NCI-H226 (cell line): ENCODE measurements at regions not wholly inside any gene's neighbourhood (a gene's known extent, or its start where the extent isn't known, plus 50 kb on each side); places are given as distances from the start of the nearest gene placed in this dataset.

Source experiments
- DNase-seq: peaks from one replicate; pipeline ENCODE4 v3.0.0-alpha.2; 2015

DNA sequence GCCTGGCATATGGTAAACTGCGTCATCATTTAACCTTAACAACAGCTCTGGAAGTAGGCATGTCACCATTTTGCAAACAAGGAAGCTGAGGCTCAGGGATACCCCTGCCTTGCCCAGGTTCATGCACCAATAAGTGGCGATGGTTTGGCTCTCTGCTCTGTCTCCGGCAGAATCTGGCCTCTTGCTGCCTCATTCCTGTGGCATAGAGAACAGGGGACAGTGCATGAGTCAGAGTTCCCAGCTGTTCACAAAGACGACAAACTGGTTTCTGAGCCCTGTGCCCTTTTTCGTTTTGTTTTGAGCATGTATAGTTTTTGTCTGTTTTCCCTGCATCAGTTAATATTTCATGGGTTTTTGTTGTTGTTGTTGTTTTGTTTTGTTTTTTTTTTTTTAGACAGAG is 236.8 kb downstream of the OPA1 start:
- no peak for DNase-seq

DNA sequence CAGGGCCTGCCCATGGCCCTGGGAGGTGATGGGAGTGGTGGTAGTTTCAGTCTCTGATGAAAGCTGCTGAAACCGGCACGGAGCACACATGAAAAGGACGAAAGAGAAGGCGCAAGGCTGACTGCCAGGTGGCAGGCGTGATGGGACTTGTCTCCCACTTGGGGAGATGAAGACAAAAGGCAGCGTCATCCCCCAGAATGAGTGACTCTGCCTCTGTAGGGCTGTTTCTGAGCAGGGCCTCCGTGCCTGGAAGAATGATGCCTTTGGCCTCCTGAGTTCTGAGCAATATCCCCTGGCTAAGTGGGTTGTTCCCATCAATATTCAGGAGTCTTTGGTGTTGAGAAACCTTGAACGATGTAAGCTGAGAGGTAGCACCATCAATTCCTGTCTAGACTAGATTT is 237.8 kb downstream of the OPA1 start:
- no peak for DNase-seq

DNA sequence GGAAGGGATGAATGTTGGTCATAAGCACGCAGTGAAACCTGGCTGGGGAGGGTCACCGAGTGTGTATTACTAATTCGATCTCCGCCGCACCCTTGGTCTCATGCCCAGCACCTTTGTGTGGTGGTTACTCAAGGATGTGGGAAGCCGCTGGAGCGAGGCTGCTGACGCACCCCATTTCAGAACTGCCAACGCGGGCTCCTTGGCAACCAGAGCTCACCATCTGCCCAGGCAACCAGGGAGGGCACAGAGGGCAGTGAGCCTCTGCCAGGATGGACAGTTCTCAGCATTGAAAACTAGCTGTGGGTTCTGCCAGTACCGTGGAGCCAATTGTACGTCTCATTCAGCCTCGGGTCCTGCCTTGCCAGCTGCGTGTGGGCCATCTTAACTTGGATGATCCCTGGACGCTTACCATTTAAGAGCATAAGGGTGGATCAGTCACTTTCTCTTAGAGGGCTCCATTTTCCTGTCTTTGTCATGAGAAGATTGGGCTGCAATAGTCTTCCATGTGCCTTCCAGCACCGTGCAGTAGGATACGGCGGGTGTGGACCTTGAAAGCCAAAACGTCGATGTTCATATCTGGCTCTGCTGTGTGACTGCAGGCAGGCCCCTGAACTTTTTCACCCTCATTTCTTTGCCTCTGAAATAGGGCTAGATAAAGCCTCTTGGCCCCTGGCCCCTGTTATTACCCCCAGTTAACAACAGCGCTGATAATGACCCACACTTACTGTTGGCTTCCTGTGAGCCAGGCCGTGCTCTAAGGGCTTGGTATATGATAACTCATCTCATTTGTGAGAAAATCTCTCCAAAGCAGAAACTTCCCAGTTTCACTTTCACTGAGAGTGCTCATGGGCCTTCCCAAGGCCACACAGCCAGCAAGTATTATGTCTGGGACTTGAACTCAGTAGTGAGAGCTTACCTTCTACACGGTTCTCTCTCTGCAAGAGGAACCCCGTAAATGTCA is 238.8 kb downstream of the OPA1 start:
- DNase-seq: no peak

- no peak for DNase-seq
Measured at GRCh38 chr3:193832833-193833413, 239.9 kb downstream of the OPA1 start.

DNA sequence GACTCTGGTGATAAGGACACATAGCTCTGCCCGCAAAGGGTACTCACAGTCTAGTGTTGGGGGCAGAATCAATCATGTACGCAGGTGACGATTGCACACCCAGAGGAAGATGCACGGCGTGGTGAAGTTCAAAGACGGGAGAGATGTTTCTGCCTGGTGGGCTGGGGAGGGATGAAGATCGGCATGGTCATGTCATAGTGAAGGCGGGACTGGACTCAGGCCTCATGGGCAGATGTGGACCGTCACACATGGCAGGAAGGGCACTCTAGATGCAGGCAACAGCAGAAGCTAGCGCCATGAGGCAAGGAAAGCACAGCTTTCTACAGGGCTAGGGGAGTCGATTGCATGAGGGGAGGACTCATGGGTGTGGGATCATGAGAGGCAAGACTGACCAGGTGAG is 240.6 kb downstream of the OPA1 start:
- DNase-seq: no peak

GRCh38 chr3:193835414-193835813 is 242.4 kb downstream of the OPA1 start:
- no peak for DNase-seq

DNA sequence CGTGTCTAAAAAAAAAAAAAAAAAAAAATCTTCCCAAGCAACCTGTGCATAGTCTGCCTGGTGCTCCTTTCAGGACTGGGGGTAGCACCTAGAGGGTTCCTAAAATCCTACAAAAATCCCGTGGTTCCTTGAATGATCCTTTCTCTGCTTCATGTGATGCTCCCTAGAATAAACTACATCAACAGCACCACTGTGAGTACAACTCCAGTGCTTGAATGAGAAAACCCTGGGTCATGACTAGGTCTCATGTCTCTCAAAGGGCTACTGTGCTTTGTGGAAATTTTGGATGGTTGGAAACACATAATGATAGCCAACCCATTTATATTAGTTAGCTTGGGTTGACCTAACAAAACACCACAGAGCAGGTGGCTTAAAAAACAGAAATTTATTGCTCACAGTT is 243.5 kb downstream of the OPA1 start:
- DNase-seq: no peak

DNA sequence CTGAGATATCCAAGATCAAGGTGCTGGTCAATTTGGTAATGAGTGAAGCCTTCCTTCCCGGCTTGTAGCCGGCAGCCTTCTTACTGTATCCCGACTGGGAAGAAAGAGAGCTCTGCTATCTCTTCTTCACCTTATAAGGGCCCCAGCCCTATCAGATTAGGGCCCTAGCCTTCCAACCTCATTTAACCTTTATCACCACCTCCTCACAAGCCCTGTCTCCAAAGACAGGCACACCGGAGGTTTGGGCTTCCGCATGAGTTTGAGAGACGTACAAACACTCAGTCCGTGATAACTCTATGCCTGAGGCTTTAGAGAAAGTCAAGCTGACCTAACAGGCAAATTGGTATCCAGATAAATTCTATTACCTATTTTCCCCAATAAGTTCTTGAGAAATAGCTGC is 243.9 kb downstream of the OPA1 start:
- no peak for DNase-seq

- DNase-seq: no peak
Measured at GRCh38 chr3:193837347-193837827, 244.4 kb downstream of the OPA1 start.

DNA sequence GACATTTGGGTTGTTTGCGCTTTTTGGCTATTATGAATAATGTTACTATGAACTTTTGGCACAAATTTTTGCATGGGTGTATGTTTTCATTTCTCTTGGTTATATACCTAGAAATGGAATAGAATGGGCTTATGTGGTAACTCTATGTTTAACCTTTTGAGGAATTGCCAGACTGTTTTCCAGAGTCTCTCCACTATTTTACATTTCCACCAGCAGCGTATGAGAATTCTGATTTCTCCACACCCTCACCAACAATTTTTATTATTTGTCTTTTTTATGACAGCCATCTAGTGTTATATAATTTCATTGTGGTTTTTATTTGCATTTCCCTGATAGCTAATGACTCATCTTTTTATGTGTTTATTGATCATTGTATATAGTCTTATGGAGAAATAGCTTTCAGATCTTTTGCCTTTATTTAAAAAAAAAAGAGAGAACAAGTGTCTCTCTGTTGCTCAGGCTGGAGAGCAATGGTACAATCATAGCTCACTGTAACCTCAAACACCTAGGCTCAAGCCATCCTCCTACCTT is 247.2 kb downstream of the OPA1 start:
- DNase-seq: no peak

GRCh38 chr3:193841581-193841980 is 248.6 kb downstream of the OPA1 start:
- DNase-seq: no peak

- no peak for DNase-seq
Measured at GRCh38 chr3:193842029-193842798, 249.2 kb downstream of the OPA1 start.

DNA sequence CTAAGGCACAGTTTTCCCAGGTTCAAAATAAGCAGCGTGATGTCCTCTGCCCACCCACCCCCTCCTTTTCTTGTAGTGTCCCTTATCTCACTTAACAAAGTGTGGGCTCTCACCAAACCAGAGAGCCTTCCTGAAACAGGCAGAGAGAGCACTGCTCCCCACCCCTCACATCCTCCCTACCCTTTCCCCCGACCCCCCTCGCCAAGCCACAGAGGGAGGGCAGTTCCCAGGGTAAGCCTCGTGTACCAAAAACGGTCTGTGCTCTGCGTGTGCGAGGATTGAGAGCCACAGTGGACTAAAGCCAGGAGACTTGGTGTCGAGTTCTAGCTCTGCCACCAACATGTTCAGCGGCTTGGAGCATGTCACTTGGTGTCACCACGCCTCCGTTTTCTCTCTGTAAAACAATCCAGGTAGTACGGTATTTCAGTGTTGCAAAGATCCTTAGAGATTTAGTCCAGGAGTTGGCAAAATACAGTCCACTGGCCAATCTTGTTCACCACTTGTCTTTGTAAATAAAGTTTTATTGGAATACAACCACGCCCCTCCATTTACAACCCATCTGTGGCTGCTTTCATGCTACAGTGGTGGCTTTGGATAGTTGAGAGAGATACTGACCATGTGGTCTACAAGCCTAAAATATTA is 249.9 kb downstream of the OPA1 start:
- DNase-seq: no peak

GRCh38 chr3:193843474-193844301 is 250.7 kb downstream of the OPA1 start:
- no peak for DNase-seq

GRCh38 chr3:193844472-193844871 is 251.5 kb downstream of the OPA1 start:
- DNase-seq: no peak

- no peak for DNase-seq
Measured at GRCh38 chr3:193845144-193845543, 252.1 kb downstream of the OPA1 start.

GRCh38 chr3:193846569-193846968 is 253.6 kb downstream of the OPA1 start:
- no peak for DNase-seq

GRCh38 chr3:193847402-193847801 is 254.4 kb downstream of the OPA1 start:
- DNase-seq: no peak

DNA sequence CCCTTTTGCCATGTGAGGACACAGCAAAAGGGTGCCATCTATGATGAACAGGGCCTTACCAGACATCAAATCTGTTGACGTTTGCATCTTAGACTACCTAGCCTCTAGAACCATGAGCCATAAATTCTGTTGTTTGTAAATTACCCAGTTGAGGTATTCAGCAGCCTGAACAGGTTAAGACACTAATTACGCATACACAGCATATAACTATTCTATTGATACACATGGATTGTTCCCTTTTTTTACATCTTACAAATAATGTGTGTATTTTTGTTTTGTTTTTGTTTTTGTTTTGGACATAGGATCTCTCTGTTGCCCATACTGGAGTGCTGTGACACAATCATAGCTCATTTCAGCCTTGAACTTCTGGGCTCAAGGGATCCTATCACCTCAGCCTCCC is 255.5 kb downstream of the OPA1 start:
- DNase-seq: no peak

- DNase-seq: no peak
Measured at GRCh38 chr3:193850084-193850619, 257.1 kb downstream of the OPA1 start.

DNA sequence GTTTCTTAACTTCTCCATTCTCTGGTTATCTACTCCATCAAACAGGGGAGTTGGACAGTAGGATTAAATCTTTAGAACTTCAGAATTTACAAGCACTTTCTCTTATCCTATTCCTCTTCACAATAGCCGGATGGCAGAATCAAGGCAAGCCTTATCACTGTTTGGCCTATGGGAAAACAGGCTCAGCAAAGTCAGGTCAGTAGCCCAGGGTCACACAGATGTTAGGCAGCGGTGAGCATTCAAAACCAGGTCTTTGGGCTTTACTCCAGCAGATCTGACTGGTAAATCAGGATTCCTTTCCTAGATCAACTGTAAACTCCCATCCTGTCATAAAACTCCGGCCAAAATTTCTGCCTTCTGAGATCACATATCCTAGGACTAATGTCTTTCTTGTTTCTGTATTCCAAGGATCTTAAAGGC is 258.4 kb downstream of the OPA1 start:
- DNase-seq: peak; percentile 42
